GM18498 (cell line): ENCODE measurements at regions not wholly inside any gene's neighbourhood (a gene's known extent, or its start where the extent isn't known, plus 50 kb on each side); places are given as distances from the start of the nearest gene placed in this dataset.

Experiments
- ATAC-seq: cut with Tn5 transposase; IDR thresholded peaks from one replicate; pipeline ENCODE4 v1.9.1; 2021; ENCODE audit warnings: mild to moderate bottlenecking, moderate library complexity; ENCODE audit not compliant: unreplicated experiment

DNA sequence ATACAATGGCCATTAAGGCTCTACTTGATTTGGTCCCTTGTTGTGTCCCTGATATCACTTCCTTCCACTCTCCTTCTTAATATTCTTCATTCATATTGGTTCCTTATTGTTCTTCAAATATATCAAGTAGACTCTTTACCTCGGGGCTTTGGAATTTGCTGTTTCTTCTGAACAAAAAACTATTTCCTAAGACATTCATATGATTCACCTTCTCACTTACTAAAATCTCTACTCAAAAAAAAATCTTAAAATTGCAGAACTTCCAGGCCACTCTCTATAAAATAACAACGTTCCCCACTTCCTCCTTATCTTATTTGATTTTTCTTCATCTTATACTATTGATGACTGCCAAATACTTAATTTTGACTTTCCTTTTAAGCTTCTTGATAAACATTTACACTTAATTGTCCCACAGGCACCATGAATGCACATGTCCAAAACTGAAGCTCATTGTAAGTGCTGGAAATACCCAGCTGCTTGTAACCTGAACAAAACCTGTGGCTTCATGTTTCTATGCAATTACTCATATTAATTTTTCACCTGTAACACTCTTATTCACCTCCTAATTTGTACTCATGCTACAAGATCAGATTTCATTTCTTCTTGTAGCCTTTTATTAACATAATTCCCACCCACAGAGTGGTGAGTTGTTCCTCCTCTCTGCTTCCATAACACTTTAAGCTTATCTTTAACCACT lies 58.4 kb upstream of the NUDT12 start:
- no peak for ATAC-seq

DNA sequence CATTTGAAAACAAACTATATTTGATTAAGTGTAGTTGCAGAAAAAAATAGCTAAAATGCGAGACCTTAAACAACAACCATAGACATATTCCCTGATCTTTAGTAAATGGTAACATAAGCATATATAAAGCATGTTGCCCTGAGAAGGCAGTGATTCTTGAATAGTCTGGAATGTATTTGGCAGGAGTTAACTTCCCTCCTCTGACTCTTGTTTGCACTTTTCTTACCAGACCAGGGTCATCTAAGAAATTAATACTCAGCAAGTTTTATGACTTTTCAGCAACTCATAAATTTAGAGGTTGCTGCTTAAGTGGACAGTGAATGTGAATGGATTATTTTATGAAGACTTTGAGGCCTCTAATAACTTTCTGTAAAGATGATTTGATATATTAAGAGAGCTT lies 55.3 kb upstream of the NUDT12 start:
- no peak for ATAC-seq

- ATAC-seq = no peak
These were observed 54.5 kb upstream of the NUDT12 start for GRCh38 chr5:103617090-103617489.

DNA sequence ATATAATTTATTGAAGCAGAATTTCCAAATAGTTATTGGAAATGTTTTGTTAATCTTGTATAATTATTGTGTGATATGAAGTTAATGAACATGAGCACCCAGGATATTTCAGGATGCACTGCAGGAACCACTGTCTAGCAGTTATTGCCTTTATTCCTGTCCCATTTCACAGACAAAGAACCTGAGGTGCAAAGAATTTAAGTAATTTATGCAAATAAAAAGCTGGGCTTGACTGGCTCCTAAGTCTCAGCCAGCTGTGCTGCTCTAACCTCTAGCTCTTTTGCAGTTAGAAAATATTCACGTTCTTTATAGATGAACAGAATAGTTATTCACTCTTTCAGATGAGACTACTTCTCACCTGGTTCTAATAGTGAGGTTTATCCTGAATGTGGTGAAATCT lies 50.0 kb upstream of the NUDT12 start:
- ATAC-seq = no peak
